ENCODE measurements at regions not wholly inside any gene's neighbourhood (a gene's known extent, or its start where the extent isn't known, plus 50 kb on each side); places are given as distances from the start of the nearest gene placed in this dataset.

GRCh38 chr2:241956521-241957110 is 87.1 kb downstream of the RTP5 start:
- Histone ChIP-seq H3K36me3 (ENCODE audit: insufficient read depth) (no peaks in the 10 kb centered on the region), H3K4me1 (ENCODE audit: low read depth, poor library complexity, severe bottlenecking) (no peaks in the 10 kb centered on the region), H2AFZ (ENCODE audit: low read depth) (no peak overlapping the region), H4K20me1 (ENCODE audit: insufficient read depth) (no peaks in the 10 kb centered on the region), H3K79me2 (ENCODE audit: insufficient read depth, low read depth) (no peaks in the 10 kb centered on the region), H3K9ac (no peak overlapping the region), H3K4me2 (no peak overlapping the region), H3K27ac (no peak overlapping the region), H3K27me3 (ENCODE audit: insufficient read depth, low read depth) (no peaks in the 10 kb centered on the region), H3K4me3 (IDR thresholded peaks at IDR 0.05; ENCODE audit: insufficient read depth, low read depth, low read length) (no peak overlapping the region)
- TF ChIP-seq CTCF (conservative IDR thresholded peaks at IDR 0.05; ENCODE audit: low read depth, low read length), result no peak

- no peaks in the 10 kb centered on the region for H4K20me1 ChIP-seq (ENCODE audit: insufficient read depth)
- no peak overlapping the region for H3K9ac ChIP-seq
- TF ChIP-seq CTCF (conservative IDR thresholded peaks at IDR 0.05; ENCODE audit: low read depth, low read length), result no peak
- no peak overlapping the region for H3K4me3 ChIP-seq (IDR thresholded peaks at IDR 0.05; ENCODE audit: insufficient read depth, low read depth, low read length)
- no peak overlapping the region for H3K27ac ChIP-seq
- H3K27me3 ChIP-seq (ENCODE audit: insufficient read depth, low read depth), result no peaks in the 10 kb centered on the region
- H3K36me3 ChIP-seq (ENCODE audit: insufficient read depth), result no peaks in the 10 kb centered on the region
- H2AFZ ChIP-seq (ENCODE audit: low read depth), result no peak overlapping the region
- no peak overlapping the region for H3K4me2 ChIP-seq
- no peaks in the 10 kb centered on the region for H3K4me1 ChIP-seq (ENCODE audit: low read depth, poor library complexity, severe bottlenecking)
- no peaks in the 10 kb centered on the region for H3K79me2 ChIP-seq (ENCODE audit: insufficient read depth, low read depth)
Measured at GRCh38 chr2:241957276-241957675, 87.7 kb downstream of the RTP5 start.

GRCh38 chr2:241958818-241959545 is 89.5 kb downstream of the RTP5 start:
- H3K36me3 ChIP-seq (ENCODE audit: insufficient read depth), result no peaks in the 10 kb centered on the region
- H3K4me2 ChIP-seq, result no peak overlapping the region
- no peaks in the 10 kb centered on the region for H4K20me1 ChIP-seq (ENCODE audit: insufficient read depth)
- no peaks in the 10 kb centered on the region for H3K79me2 ChIP-seq (ENCODE audit: insufficient read depth, low read depth)
- TF ChIP-seq CTCF (conservative IDR thresholded peaks at IDR 0.05; ENCODE audit: low read depth, low read length), result no peak
- H3K4me3 ChIP-seq (IDR thresholded peaks at IDR 0.05; ENCODE audit: insufficient read depth, low read depth, low read length), result no peak overlapping the region
- H3K27me3 ChIP-seq (ENCODE audit: insufficient read depth, low read depth), result no peaks in the 10 kb centered on the region
- no peaks in the 10 kb centered on the region for H3K4me1 ChIP-seq (ENCODE audit: low read depth, poor library complexity, severe bottlenecking)
- no peak overlapping the region for H3K9ac ChIP-seq
- H3K27ac ChIP-seq, result no peak overlapping the region
- H2AFZ ChIP-seq (ENCODE audit: low read depth), result no peak overlapping the region

- no peak overlapping the region for H3K27ac ChIP-seq
- H4K20me1 ChIP-seq (ENCODE audit: insufficient read depth), result no peaks in the 10 kb centered on the region
- H3K4me3 ChIP-seq (IDR thresholded peaks at IDR 0.05; ENCODE audit: insufficient read depth, low read depth, low read length), result no peak overlapping the region
- H3K27me3 ChIP-seq (ENCODE audit: insufficient read depth, low read depth), result no peaks in the 10 kb centered on the region
- H3K79me2 ChIP-seq (ENCODE audit: insufficient read depth, low read depth), result no peaks in the 10 kb centered on the region
- no peak overlapping the region for H3K9ac ChIP-seq
- TF ChIP-seq CTCF (conservative IDR thresholded peaks at IDR 0.05; ENCODE audit: low read depth, low read length), result no peak
- no peaks in the 10 kb centered on the region for H3K4me1 ChIP-seq (ENCODE audit: low read depth, poor library complexity, severe bottlenecking)
- no peak overlapping the region for H3K4me2 ChIP-seq
- no peak overlapping the region for H2AFZ ChIP-seq (ENCODE audit: low read depth)
- H3K36me3 ChIP-seq (ENCODE audit: insufficient read depth), result no peaks in the 10 kb centered on the region
Measured at GRCh38 chr2:241959751-241960269, 90.3 kb downstream of the RTP5 start.
